Ishikawa (cell line): ENCODE measurements at regions not wholly inside any gene's neighbourhood (a gene's known extent, or its start where the extent isn't known, plus 50 kb on each side); places are given as distances from the start of the nearest gene placed in this dataset.

Experiments
- CEBPB ChIP-seq: IDR thresholded peaks from 2 replicates; pipeline ENCODE4 v1.6.1; 2012
- CREB1 ChIP-seq: IDR thresholded peaks from 2 replicates; pipeline ENCODE4 v1.6.1; 2012; ENCODE audit warnings: low read depth
- EGR1 ChIP-seq: IDR thresholded peaks from 2 replicates; pipeline ENCODE4 v1.6.1; 2012
- EP300 ChIP-seq: IDR thresholded peaks from 2 replicates; pipeline ENCODE4 v1.6.1; 2012; ENCODE audit warnings: borderline replicate concordance
- FOXM1 ChIP-seq: IDR thresholded peaks from 2 replicates; pipeline ENCODE4 v1.6.1; 2012; ENCODE audit warnings: low read depth, borderline replicate concordance
- NFIC ChIP-seq: IDR thresholded peaks from 2 replicates; pipeline ENCODE4 v1.6.1; 2012
- RAD21 ChIP-seq: IDR thresholded peaks from 2 replicates; pipeline ENCODE4 v1.6.1; 2012; ENCODE audit warnings: low read depth
- REST ChIP-seq: IDR thresholded peaks from 2 replicates; pipeline ENCODE4 v1.6.1; 2012; ENCODE audit warnings: low read depth, mild to moderate bottlenecking
- TAF1 ChIP-seq: IDR thresholded peaks from 2 replicates; pipeline ENCODE4 v1.6.1; 2012; ENCODE audit warnings: low read depth, mild to moderate bottlenecking
- TCF12 ChIP-seq: IDR thresholded peaks from 2 replicates; pipeline ENCODE4 v1.6.1; 2012; ENCODE audit warnings: low read depth
- TEAD4 ChIP-seq: IDR thresholded peaks from 2 replicates; pipeline ENCODE4 v1.6.1; 2012
- USF1 ChIP-seq: IDR thresholded peaks from 2 replicates; pipeline ENCODE4 v1.6.1; 2012
- YY1 ChIP-seq: IDR thresholded peaks from 2 replicates; pipeline ENCODE4 v1.6.1; 2012; ENCODE audit warnings: low read depth
- ZBTB7A ChIP-seq: IDR thresholded peaks from 2 replicates; pipeline ENCODE4 v1.6.1; 2012; ENCODE audit warnings: low read depth
- TF ChIP-seq, protein P1 (sequence below): IDR thresholded peaks from 2 replicates; pipeline ENCODE4 v1.6.1; 2012

DNA sequence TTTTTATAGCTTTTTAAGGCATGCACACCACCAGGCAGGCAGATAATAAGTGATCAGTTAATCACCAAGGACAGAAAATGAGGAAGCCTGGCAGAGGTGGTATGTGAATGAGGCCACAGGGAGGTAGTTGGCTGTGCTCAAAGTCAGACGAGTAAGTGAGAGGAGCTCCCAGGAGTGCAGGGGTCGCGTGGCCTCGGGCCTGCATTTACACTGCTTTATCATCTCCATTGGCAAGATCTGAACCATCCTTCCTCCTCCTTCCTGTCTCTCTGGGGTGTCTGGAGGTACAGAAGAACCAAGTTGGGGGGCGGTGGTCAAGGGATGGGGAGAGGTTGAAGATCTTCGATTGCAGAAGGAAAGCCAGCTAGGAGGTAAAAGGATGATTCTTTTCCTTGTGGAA lies 320.1 kb downstream of the SOX9 start:
- TF ChIP-seq CREB1: no peak
- TF ChIP-seq TCF12: no peak
- no peak for TF ChIP-seq EGR1
- no peak for TF ChIP-seq TEAD4
- no peak for TF ChIP-seq TAF1
- TF ChIP-seq, protein P1, sequence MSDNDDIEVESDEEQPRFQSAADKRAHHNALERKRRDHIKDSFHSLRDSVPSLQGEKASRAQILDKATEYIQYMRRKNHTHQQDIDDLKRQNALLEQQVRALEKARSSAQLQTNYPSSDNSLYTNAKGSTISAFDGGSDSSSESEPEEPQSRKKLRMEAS: no peak
- TF ChIP-seq YY1: no peak
- TF ChIP-seq ZBTB7A: no peak
- no peak for TF ChIP-seq FOXM1
- no peak for TF ChIP-seq NFIC
- TF ChIP-seq CEBPB: no peak
- TF ChIP-seq USF1: no peak
- TF ChIP-seq EP300: no peak
- TF ChIP-seq RAD21: no peak
- TF ChIP-seq REST: no peak

DNA sequence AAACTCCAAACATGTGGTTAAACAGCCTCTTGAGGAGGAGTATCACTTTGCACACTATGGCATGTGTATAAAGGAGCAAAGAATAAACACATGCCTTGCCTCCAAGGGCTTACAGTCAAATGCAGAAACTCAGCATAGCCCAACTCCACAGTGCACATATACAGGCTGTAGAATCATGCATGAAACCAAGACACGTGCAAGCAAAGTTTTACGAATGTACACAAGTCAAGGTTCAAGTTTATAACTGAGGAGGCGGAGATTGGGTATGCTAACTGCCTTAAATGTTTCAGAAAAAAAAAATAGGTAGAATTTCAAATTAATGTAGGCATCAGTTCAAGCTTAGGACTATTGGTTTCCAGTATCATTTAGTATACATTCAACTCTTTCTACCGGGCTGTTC lies 321.1 kb downstream of the SOX9 start:
- TF ChIP-seq USF1 (no peak), TAF1 (no peak), TEAD4 (no peak), CEBPB (no peak), ZBTB7A (no peak), YY1 (no peak), REST (no peak)

DNA sequence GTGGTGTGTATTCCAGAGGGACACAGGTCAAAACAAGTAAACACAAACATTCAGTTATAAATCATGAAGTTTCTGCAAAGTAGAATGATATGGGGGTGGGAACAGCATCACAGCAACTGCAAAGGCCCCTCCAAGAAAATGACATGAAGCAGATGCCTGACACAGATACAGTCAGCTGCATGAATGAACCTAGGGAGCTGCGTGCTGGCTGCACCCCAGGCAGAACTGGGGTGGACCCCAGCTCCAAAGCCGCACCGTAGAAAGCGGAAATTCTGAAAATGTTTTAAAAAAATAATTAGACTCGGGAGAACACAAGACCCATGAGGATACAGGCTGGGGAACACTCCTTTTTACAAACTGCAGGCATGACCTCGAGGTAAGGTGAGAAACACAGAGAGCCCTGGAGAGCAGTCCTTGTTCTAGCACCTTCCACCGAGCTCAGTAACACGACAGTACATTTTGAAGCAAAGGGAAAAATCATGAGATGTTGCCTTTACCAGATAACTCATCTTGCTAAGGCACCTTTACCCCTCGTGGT lies 323.8 kb downstream of the SOX9 start:
- TF ChIP-seq USF1 (no peak), CREB1 (no peak), TCF12 (no peak), ZBTB7A (no peak), RAD21 (no peak), EP300 (no peak), TAF1 (no peak), EGR1 (no peak), CEBPB (no peak), FOXM1 (no peak), NFIC (no peak), YY1 (no peak), TEAD4 (no peak)
- TF ChIP-seq, protein P1: no peak

- TF ChIP-seq, protein P1: no peak
- no peak for TF ChIP-seq TEAD4
- no peak for TF ChIP-seq NFIC
- no peak for TF ChIP-seq YY1
- TF ChIP-seq TCF12: no peak
These were observed 324.5 kb downstream of the SOX9 start for GRCh38 chr17:72445055-72445991.

GRCh38 chr17:72446118-72446517 lies 325.3 kb downstream of the SOX9 start:
- TF ChIP-seq NFIC (no peak), EP300 (no peak), FOXM1 (no peak), TEAD4 (no peak)
